Natural killer cell treated with Interleukin-12 subunit alpha and Interleukin-12 subunit beta and Interleukin-15 and Interleukin-18, amount 100 ng/mL, for 72 hours (primary cell): ENCODE measurements at regions not wholly inside any gene's neighbourhood (a gene's known extent, or its start where the extent isn't known, plus 50 kb on each side); places are given as distances from the start of the nearest gene placed in this dataset.

Experiments used
- ATAC-seq, 2 donors: fragments of 150-1000 bp; cut with Tn5 transposase in 1 of 2; sonication (Bioruptor Pico), chemical (Tn5 transposase) in 1 of 2; 2 replicates each; pipeline ENCODE4 v1.10.0; 2021
- DNase-seq: peaks from one replicate; pipeline ENCODE4 v3.0.0; 2022; ENCODE audit warnings: low spot score
- H3K27ac Mint-ChIP-seq, 2 donors: 1 replicate in 1 of 2; 2 replicates in 1 of 2; pipeline ENCODE4 v1.8.0; 2022; ENCODE audit warnings: mixed read lengths in 2 of 2, mild to moderate bottlenecking in 1 of 2, moderate library complexity in 1 of 2
- H3K27me3 Mint-ChIP-seq, 2 donors: 1 replicate in 1 of 2; 2 replicates in 1 of 2; pipeline ENCODE4 v1.8.0; 2022; ENCODE audit warnings: mixed read lengths in 2 of 2
- H3K36me3 Mint-ChIP-seq: one replicate; pipeline ENCODE4 v1.8.0; 2022; ENCODE audit warnings: mixed read lengths
- H3K4me1 Mint-ChIP-seq, 2 donors: 1 replicate in 1 of 2; 2 replicates in 1 of 2; pipeline ENCODE4 v1.8.0; 2022; ENCODE audit warnings: low read depth in 2 of 2, mixed read lengths in 2 of 2, mild to moderate bottlenecking in 1 of 2
- H3K4me3 Mint-ChIP-seq: one replicate; pipeline ENCODE4 v1.8.0; 2022; ENCODE audit warnings: mixed read lengths
- H3K9me3 Mint-ChIP-seq: 2 replicates; pipeline ENCODE4 v1.8.0; 2022; ENCODE audit warnings: mixed read lengths

DNA sequence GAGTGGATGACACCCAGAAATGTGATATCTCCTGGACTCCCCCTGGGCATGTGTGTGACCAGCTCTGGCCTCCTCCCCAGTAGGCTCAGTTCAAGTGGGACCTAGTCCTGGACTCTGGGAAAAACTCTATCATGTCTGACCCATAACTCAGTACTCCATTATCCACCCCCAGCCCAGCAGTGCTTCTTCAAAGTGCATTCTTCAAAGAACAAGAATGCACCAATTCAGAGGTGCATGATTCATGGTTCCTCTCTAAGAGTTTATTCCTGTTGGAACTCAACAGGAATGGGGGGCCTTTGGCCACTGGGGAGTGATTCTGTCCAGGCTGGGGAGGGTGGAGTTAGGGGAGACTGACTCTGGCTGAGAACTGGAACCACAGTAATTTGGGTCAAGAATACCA is 173.6 kb upstream of the CXCL12 start:
- Mint-ChIP-seq H3K4me1 (peaks cover 0 to 3% of the 10 kb centered on the region in 2 donors), H3K27me3 (no peaks in the 10 kb centered on the region), H3K4me3 (no peak overlapping the region), H3K27ac (no peak overlapping the region), H3K9me3 (no peaks in the 10 kb centered on the region), H3K36me3 (no peaks in the 10 kb centered on the region)
- ATAC-seq (no peak), DNase-seq (no peak)

GRCh38 chr10:44564361-44564760 is 179.5 kb upstream of the CXCL12 start:
- no peak overlapping the region for H3K27ac Mint-ChIP-seq
- ATAC-seq = no peak
- DNase-seq = no peak
- H3K4me3 Mint-ChIP-seq = no peak overlapping the region
- H3K9me3 Mint-ChIP-seq = no peaks in the 10 kb centered on the region
- peaks cover 0 to 3% of the 10 kb centered on the region in 2 donors for H3K4me1 Mint-ChIP-seq
- H3K36me3 Mint-ChIP-seq = no peaks in the 10 kb centered on the region
- H3K27me3 Mint-ChIP-seq = no peaks in the 10 kb centered on the region

- Mint-ChIP-seq H3K27me3 (no peaks in the 10 kb centered on the region), H3K27ac (no peak overlapping the region), H3K4me3 (no peak overlapping the region), H3K9me3 (no peaks in the 10 kb centered on the region), H3K4me1 (peaks cover 0 to 3% of the 10 kb centered on the region in 2 donors), H3K36me3 (no peaks in the 10 kb centered on the region)
- DNase-seq (no peak), ATAC-seq (no peak)
These were observed 179.9 kb upstream of the CXCL12 start for GRCh38 chr10:44564790-44565189.

DNA sequence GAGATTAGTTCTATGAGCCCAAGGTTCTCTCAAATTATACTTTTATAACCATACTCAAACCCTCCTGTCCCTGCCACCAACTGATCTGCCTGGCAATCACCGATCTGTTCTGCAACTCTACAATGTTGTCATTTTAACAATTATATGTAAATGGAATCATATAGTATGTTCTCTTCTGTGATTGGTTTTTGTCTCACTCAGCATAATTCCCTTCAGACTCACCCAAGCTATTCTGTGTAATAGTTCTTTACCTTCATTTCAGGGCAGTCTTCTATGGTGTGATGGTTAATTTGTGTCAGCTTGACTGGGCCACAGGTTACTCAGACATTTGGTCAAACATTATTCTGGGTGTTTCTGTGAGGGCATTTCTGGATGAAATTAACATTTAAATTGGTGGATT is 181.9 kb upstream of the CXCL12 start:
- Mint-ChIP-seq H3K4me1 (peaks cover 0 to 5% of the 10 kb centered on the region in 2 donors), H3K9me3 (peaks cover 1% of the 10 kb centered on the region), H3K27ac (no peak overlapping the region), H3K36me3 (no peaks in the 10 kb centered on the region), H3K27me3 (no peaks in the 10 kb centered on the region), H3K4me3 (no peak overlapping the region)
- DNase-seq = no peak
- ATAC-seq = no peak

GRCh38 chr10:44567471-44567870 is 182.6 kb upstream of the CXCL12 start:
- peaks cover 0 to 7% of the 10 kb centered on the region in 2 donors for H3K4me1 Mint-ChIP-seq
- peaks cover 3% of the 10 kb centered on the region for H3K9me3 Mint-ChIP-seq
- ATAC-seq (no peak), DNase-seq (no peak)
- no peak overlapping the region for H3K4me3 Mint-ChIP-seq
- no peaks in the 10 kb centered on the region for H3K27me3 Mint-ChIP-seq
- H3K36me3 Mint-ChIP-seq = no peaks in the 10 kb centered on the region
- no peak overlapping the region for H3K27ac Mint-ChIP-seq

- DNase-seq (no peak), ATAC-seq (no peak)
- H3K27ac Mint-ChIP-seq = no peak overlapping the region
- H3K36me3 Mint-ChIP-seq = no peaks in the 10 kb centered on the region
- H3K4me1 Mint-ChIP-seq = peaks cover 0 to 7% of the 10 kb centered on the region in 2 donors
- no peak overlapping the region for H3K4me3 Mint-ChIP-seq
- peaks cover 3% of the 10 kb centered on the region for H3K9me3 Mint-ChIP-seq
- no peaks in the 10 kb centered on the region for H3K27me3 Mint-ChIP-seq
These were observed 184.5 kb upstream of the CXCL12 start for GRCh38 chr10:44569193-44570091.

GRCh38 chr10:44571701-44572100 is 186.8 kb upstream of the CXCL12 start:
- ATAC-seq = peak in 1 of 2 donors; percentile 56

DNA sequence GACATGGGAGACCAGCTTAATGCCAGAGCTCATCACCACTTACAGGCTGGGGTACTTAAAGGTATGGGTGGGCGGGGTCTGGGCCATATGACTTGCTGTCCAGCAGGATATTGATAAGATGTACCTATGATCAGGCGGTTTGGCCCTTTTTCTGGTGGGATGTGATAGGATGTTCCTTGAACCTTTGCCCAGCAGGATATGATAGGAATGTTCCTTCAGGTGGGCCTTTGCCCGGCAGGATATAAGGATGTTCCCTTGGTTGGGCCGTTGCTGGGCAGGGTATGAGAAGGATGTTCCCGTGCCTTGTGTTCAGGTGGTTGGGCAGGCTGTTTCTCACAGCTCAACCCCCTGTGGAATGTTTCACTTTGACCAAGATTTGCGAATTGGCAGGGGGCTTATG is 187.2 kb upstream of the CXCL12 start:
- H3K4me3 Mint-ChIP-seq = no peak overlapping the region
- H3K36me3 Mint-ChIP-seq = no peaks in the 10 kb centered on the region
- no peaks in the 10 kb centered on the region for H3K27me3 Mint-ChIP-seq
- peaks cover 3% of the 10 kb centered on the region for H3K9me3 Mint-ChIP-seq
- no peak for ATAC-seq
- no peak for DNase-seq
- peaks cover 0 to 17% of the 10 kb centered on the region in 2 donors for H3K4me1 Mint-ChIP-seq
- no peak overlapping the region for H3K27ac Mint-ChIP-seq

More at GRCh38 chr10:44571701-44572100, 186.8 kb upstream of the CXCL12 start:
- DNase-seq = no peak
- Mint-ChIP-seq H3K27me3 (no peaks in the 10 kb centered on the region), H3K9me3 (peaks cover 3% of the 10 kb centered on the region), H3K36me3 (no peaks in the 10 kb centered on the region), H3K4me3 (no peak overlapping the region), H3K27ac (no peak overlapping the region), H3K4me1 (peaks cover 0 to 12% of the 10 kb centered on the region in 2 donors)

GRCh38 chr10:44573821-44574220 is 188.9 kb upstream of the CXCL12 start:
- peaks cover 0 to 19% of the 10 kb centered on the region in 2 donors for H3K4me1 Mint-ChIP-seq
- ATAC-seq (no peak), DNase-seq (no peak)
- H3K36me3 Mint-ChIP-seq = no peaks in the 10 kb centered on the region
- no peak overlapping the region for H3K27ac Mint-ChIP-seq
- peaks cover 3% of the 10 kb centered on the region for H3K9me3 Mint-ChIP-seq
- no peaks in the 10 kb centered on the region for H3K27me3 Mint-ChIP-seq
- H3K4me3 Mint-ChIP-seq = no peak overlapping the region

- no peak for ATAC-seq
- Mint-ChIP-seq H3K4me3 (no peak overlapping the region), H3K27me3 (no peaks in the 10 kb centered on the region), H3K4me1 (peaks cover 0 to 19% of the 10 kb centered on the region in 2 donors), H3K9me3 (peaks cover 3% of the 10 kb centered on the region), H3K27ac (no peak overlapping the region), H3K36me3 (no peaks in the 10 kb centered on the region)
- no peak for DNase-seq
These were observed 189.9 kb upstream of the CXCL12 start for GRCh38 chr10:44574596-44575480.

DNA sequence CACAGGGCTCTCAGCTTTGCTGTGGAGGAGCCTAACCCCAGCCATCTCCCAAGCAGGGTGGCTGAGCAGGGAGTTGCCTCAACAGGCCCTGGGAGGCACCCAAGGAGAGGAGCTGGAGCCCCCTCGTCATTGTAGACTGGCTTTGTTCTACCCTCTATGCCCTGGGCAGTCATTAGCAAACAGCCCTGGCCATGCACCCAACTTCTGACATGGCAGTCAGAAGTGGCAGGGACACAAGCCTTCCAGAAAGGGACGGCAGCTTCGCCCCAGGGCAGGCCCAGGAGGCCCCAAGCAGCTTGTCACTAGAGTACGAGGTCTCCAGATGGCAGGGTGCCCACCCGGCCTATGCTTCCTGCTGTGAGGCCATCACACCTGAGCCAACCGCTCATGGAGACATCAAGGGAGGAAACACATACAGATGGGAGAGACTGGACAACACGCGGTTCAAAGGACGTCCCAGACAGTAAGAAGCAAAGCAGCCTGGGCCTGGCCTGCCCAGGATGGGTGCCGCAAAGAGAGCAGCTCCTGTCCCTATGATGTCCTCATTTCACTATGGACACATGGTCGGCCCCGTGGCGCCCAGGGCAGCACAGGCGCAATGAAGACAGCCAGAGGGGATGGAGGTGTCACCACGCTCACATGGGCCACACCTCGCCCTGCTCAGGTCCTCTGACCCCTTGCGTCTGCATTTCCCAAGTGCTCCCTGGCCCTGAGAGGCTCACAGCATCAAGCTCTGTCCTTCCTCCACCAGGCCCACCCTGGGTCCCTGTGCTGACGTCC is 190.9 kb upstream of the CXCL12 start:
- H3K27ac Mint-ChIP-seq = peak overlapping the region in 1 of 2 donors; percentile 94
- ATAC-seq (no peak), DNase-seq (no peak)
- no peaks in the 10 kb centered on the region for H3K27me3 Mint-ChIP-seq
- peaks cover 3% of the 10 kb centered on the region for H3K9me3 Mint-ChIP-seq
- no peaks in the 10 kb centered on the region for H3K36me3 Mint-ChIP-seq
- H3K4me3 Mint-ChIP-seq = no peak overlapping the region
- H3K4me1 Mint-ChIP-seq = peaks cover 0 to 19% of the 10 kb centered on the region in 2 donors

DNA sequence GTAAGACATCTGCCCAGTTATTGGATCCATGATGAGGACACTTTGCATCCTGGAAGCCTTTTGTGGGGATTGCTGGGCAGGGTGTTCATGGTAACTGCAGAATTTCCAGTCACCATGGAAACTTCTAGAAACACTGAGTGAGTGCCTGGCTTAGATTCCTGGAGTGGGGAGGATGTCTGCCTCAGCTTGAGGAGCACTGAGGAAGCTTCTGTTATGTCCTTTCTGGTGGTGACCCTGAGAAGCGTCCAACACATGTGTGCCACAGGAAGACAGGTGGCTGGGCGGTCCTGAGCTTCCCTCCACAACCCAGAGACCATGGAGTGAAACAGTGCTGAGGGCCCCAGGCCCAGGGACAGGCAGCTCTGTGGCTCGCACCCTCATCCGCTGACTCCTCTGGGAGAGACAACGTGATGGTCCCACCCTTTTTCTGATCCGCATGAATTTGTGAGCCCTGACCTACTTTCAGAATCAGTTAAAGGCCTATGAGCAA is 191.8 kb upstream of the CXCL12 start:
- peaks cover 0 to 18% of the 10 kb centered on the region in 2 donors for H3K4me1 Mint-ChIP-seq
- no peaks in the 10 kb centered on the region for H3K36me3 Mint-ChIP-seq
- H3K27me3 Mint-ChIP-seq = no peaks in the 10 kb centered on the region
- H3K4me3 Mint-ChIP-seq = no peak overlapping the region
- H3K27ac Mint-ChIP-seq = peak overlapping the region in 1 of 2 donors; percentile 94
- peak; percentile 76 for DNase-seq
- H3K9me3 Mint-ChIP-seq = peaks cover 2% of the 10 kb centered on the region
- peak in 1 of 2 donors; percentile 92 for ATAC-seq

DNA sequence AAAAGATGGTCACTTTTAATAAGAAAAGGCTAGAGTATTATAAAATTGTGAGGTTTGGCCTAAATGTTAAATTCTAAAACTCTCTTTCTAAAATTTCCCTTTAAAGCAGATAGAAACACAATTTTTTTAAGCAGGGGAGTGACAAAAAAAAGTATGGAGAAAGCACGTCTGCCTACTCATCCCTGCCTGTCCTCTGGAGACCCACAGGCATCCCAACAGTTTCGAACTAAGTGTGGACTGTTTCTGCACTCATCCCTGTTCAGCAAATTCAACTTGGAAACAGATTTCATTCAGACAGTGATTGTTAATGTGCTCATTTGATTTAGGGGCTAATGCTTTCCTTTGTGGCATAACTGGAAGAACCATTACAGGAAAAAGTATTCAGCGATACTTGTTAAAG is 192.6 kb upstream of the CXCL12 start:
- DNase-seq (no peak), ATAC-seq (no peak)
- Mint-ChIP-seq H3K27me3 (no peaks in the 10 kb centered on the region), H3K9me3 (no peaks in the 10 kb centered on the region), H3K4me3 (no peak overlapping the region), H3K36me3 (no peaks in the 10 kb centered on the region), H3K4me1 (peaks cover 0 to 18% of the 10 kb centered on the region in 2 donors), H3K27ac (peak overlapping the region in 1 of 2 donors; percentile 94)
